GM18861 (cell line): ENCODE measurements at regions not wholly inside any gene's neighbourhood (a gene's known extent, or its start where the extent isn't known, plus 50 kb on each side); places are given as distances from the start of the nearest gene placed in this dataset.

ENCODE experiments used
- ATAC-seq: cut with Tn5 transposase; IDR thresholded peaks from one replicate; pipeline ENCODE4 v1.9.1; 2021; ENCODE audit not compliant: unreplicated experiment

DNA sequence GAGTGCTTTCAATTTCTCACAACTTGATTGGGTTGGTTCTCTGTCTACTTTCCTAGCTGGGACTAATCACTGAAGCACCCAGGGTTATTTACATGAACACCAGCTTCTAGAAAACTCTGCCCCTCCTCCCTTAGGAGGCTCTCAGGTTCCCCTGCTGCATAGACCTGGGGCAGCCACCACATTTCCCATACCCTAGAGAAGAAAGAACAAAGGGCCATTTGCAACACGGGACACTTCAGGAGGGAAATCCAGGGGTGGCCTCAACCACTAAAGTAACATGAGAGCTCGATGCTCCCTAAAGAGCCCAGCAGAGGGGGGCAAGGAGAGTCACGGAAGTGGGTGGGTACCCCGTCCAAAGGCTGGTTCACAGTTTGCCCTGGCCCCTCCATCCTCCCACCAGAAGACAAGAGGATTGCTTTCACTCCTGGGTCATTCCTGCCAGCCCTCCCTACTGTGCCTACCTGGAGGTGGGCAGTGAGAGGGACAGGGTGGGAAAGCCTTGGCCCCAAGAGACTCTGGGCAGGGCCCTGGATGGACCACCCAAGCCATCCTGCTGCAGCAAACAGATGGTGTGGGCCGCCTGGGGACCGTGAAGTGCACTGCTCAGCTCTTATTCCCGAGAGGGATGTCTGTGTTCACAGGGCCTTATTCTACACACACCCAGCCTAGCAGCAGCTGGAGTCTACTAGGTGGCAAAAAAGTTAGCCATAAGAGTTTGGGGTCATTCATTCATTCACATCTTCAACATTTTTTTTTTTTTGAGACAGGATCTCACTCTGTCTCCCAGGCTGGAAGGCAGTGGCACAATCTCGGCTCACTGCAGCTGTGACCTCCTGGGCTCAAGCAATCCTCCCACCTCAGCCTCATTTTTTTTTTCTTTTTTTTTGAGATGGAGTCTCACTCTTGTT, 392.1 kb downstream of the SOX9 start:
- no peak for ATAC-seq

DNA sequence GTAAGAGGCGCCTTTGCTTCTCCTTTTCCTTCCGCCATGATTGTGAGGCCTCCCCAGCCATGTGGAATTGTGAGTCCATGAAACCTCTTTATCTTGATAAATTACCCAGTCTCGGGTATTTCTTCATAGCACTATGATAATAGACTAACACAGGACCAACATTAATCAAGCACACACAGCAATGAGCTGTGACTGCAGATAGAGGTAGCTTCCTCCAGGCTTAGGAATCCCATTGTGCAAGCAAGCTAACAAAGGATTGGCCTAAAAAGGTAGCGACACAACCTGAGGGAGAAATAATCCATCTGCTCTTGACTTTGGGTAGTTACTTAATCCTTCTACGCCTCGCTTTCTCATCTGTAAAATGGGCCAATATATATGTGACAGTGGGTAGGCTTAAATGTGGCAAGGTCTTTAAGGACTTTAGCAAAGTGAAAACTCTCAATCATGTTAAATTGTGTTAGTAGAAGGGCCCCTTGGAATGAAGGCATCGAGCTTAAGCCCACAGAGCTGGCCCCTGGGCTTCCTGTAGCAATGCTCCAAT, 393.6 kb downstream of the SOX9 start:
- no peak for ATAC-seq

DNA sequence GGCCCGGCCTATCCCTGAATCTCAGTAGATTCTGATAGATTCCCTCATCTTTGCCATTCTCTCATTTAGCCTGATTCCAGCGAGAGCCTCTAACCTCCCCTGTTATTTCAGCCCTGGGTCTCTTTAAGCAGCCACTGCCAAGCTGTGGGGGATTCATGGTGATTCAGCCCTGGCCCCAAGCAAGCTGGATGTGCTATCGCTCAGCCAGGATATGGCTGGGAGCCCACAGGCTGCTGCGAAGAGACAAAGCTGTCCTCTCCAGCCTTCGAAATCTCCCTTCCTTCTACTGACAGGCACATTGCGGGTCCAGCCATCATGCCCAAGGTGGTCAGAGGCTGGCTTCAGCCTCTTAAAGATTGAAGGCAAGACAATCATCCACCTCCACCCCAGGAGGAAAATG, 394.1 kb downstream of the SOX9 start:
- ATAC-seq: no peak

DNA sequence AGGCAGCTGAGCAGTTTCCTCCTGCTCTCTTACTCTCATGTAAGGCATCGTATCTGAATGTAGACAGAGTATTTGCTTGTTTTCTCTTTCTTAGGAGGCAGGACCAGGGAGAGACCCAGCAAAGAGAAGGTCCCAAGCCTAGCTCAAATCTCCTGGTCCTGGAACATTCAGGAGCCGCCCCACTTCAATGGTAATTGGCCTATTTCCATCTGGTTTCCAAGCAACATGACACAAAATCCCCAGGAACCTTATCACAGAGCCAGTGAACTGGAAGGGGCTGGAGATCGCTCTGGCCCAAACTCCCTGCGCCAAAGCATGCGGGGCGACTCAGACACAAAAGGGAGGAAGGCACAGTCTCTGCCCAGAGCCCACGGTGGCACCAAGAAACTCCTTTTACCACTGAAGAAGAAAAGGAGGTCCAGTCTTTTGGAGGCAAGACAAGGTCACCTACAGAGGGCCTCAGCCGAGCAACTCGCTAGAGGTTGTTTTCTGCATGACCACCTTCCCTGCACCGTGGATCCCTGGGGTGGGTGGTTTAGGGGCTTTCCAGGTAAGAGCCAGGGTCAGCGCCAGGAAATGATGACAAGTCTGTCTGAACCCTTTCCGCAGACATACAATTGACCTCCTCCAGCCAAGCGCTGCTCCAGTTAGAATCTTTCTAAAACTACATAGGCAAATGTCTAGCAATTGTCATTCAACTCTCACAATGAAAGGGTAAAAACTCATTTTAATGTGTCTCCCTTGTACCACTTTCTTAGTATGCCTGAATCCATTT, 394.7 kb downstream of the SOX9 start:
- no peak for ATAC-seq

DNA sequence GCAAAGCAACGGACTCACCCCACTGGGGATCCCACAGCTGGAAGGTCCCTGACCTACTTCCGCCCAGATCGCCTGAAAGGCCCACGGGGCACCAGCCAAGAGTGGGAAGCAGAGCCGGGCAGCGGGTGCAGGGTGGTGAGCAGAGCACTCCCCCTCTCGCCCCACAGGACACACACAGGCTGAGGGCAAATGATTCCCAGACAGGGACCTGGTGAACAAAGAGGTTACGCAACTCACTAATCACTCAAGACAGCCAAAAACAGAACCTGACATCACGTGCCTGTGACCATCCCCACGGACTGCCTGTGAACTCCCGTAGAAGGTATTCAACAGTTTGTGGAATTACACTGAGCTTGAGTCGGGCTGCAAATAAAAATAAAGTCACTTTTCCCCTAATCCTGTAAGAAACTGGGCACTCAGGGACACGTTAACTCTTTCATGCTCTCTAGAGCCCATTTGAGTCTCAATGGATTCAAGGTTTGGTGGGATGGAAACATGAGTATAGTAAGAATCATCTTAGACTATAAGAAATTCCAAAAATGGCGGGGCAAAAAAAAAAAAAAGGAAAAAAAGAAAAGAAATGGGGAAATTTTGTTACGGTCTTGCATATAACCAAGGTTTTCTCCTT, 396.1 kb downstream of the SOX9 start:
- no peak for ATAC-seq

DNA sequence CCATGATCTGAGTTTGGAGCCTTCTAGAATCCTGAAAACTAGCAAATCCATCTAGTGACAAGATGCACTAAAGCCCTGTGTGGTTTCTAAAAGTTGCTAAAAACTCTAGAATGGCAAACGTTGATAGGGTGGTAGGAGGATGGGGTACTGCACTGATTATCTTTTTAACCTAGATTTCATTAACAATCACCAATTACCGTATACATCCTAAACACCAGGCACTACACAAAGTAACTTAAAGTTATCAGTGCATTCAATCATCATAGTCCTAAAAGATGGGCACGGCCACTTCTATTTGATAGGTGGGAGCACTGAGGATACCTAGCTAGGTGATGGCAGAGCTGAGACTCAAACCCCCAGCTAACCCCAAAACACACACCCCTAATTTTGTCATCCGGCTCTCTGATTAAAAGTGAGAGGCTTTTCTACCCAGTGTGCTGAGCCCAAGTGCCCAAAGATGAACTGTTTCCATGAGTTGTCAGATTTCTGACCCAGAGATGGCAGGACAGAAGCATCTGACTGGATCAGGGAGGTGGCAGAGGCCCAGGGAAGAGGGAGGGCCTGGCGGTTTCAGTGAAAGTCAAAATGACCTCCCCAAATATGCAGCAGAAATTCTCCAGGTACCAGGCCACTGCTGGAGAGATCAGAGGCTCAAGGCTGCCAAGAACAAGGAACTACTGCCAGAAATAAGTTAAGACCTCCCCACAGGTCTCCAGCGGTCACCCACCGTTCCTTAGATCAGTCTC, 396.8 kb downstream of the SOX9 start:
- ATAC-seq: no peak

DNA sequence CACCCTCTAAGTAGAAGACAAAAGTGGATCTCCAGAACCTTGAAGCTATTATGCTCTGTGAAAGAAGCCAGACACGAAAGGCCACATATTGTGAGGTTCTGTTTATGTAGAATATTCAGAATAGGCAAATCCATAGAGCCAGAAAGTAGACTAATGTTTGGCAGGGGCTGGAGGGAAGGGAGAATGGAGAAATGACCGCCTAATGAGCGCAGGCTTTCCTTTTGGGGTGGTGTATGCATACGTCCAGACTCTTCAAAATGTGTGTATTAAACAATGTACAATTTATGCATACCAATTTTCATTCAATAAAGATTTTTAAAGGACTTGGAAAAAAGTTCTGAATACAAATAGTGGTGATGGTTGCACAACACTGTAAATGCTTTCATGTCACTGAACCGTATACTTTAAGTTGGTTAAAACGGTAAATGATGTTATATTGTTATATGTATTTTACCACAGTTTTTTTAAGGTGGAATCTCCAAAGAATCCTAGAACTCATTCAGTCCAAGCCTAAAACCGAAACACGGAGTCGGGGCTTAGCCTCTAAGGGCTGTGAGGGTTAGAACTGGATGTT, 397.4 kb downstream of the SOX9 start:
- ATAC-seq: no peak

DNA sequence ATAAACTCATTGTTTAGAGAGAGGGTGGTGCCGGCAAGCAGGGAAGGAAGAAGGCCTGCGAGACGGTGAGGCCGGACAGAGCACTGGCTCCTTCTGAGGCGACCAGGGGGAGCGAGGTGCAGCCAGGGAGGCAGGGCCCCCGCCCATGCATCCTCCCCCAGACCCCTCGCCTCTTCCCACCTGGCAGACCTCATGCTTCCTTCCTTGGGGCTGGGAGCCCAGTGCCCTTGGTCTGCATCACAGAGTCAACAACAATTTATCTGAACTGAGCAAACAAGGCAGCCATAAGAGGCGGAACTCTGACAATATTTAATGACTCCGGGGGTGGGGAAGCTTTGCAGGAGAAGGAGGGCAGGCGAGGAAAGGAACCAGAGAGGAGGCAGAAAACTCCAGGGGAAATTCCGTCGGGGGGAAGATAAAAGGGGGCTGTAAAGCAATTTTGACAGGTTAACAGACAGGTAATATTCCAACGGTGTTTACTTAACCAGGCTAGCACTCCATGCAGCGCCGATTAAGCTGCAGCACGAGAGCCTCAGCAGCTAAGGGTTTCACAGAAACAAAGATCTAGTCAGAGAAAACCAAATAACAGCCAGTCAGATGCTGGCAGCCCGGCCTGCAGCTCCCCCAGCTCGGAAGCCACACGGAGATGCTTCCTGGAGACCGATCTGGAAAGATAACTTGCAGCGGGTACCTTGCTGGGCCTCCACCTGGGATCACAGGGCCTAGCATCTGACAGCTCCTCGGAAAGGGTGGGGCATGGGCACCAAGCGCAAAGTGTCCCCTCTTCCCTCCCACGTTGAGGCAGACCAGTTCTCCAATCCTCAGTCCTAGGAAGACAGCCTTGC, 398.2 kb downstream of the SOX9 start:
- no peak for ATAC-seq

DNA sequence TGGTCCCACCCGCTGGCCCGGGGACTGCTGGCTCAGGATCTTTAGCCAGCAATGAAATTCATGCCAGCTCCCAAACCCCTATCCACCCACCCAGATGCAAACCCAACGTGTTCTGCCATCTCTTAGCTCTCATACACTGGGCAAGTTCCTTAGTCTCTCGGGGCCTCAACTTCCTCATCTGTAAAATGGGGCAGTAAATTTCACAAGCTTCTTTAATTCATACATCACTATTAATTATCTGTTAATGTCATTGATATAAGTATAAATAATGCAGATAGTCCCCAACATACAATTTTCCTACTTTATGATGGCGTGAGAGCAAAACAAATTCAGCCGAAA, 398.7 kb downstream of the SOX9 start:
- no peak for ATAC-seq

DNA sequence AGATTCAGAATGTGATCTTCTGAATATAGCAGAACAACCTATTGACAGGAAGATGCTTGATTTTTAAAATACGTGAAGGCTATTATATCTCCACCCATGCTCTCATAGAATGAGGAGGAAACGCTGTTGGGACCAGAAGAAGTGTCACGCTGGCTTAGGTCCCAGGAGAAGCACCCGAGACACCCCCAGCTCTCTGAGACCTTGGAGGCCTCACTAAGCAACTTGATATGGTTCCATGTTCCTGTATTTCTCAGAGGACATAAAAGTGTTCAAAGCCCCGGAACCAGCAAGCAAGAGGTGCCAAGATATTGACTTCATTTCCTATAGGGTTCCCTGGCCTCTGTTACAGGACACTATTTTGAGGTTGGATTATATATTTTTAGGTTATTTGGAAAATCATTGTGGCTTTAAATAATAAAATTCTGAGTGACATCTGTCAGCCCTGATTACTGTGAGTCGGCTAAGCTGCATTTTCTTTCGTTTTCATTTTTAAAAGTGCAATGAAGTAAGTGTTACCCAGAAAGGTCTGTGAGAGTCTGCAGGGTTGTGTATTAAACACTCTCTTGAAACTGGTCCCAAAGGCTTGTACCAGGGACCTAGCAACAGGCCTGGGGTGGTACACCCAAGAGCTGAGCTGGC, 400.0 kb downstream of the SOX9 start:
- ATAC-seq: no peak

DNA sequence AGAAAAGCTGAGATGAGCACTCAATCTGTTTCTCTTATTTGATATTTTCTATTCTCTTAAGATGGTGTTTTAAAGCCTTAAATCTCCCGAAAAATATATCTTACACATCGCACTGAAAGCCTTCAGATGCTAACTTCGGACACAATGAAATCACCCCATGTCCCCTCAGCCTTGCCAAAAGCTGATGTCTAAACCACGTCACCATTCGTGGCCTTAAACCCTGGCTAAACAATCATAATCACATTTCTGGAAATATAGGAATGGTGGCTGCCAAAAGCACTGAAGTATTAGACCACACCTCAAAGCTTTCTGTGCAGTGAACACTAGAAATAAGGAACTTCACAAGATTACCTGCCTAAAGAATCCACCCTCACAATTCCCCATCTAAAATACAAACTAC, 402.7 kb downstream of the SOX9 start:
- no peak for ATAC-seq

DNA sequence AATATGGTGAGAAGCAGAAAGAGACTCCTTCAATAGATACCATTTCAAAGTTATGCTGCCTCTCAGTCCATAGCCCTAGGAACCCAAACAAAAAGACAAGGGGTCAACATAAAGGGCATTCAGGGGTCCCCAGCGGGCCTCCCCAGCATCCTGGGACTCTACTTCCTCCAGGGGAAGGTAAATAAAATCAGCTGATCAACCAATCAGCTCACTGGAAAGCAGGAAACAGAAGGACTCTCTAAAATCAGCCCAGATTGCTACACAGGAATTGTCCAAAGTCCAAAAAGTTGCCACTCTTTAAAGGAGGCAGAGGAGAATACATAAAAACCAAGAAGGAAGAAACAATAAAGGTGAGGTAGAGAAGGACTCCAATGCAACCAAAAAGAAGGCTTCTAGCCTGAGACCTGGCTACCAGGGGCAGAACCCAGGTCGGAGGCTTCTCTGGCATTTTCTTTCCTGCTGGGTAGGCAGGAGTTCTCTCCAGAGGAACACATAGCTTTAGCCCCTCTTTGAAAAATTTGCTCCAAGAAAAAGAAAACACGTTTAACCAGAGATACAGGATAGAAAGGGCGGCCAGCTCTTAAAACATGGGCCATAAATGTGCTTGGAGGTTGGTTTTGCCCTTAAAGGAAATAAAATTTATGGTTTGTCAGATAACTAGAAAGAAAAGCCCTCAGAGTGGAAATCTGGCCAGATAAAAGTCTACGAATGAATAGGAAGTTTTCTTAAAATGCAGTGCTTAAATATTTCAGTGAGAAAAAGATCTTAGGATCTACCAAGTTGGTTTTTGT, 404.6 kb downstream of the SOX9 start:
- ATAC-seq: no peak

DNA sequence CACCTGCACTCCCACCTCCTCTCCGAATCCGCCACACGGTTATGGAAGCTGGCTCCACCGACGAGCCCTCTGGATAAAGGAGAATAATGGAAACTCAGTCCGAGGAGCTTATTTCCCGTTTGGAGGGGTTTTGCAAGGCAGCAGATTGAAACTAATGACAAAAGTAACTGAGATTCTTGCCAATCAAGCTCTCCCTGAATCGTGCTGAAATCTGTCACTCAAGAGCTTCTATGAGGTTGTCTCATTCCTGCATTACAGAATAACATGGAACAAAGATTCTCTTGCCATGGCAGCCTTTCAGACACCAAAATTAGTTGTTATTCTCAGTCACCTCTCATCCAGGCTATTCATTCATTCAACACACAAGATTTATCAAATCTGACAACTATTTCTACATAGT, 405.9 kb downstream of the SOX9 start:
- no peak for ATAC-seq

DNA sequence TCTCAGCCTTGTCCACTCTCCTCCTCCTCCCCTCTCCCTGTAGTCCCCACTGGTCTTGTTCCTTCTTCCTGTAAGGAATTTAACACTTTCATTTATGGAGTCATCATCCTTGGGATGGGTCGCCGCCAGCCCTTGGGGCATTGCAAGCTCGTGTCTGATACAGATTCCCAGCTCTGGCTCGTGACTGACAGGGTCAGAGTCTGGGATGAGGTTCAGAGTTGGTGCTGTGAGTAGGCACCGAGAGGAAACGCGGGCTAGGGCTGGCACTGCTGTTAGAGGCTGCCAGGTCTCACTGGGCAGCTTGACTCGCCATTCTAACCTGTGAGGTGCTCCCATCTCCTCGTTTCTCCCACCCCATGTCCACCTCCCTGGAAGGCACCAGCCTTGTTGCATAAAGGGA, 407.0 kb downstream of the SOX9 start:
- ATAC-seq: no peak

DNA sequence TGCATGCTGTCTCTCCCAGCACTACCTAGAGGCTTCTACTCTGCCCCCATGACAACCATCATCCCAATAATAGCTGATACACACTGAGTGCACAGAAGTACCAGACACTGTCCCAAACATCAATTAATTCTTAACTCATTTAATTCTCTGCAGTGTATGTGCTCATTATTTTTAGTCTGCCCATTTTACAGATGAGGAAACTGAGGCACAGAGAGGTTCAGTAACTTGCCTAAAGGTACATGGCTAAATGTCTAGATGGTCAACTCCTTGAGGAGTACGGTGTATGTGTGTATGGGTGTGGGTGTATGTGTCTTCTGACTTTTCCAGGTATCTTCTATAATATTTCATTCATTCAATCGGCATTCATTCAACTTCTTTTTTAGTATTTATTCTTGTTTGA, 407.9 kb downstream of the SOX9 start:
- no peak for ATAC-seq

DNA sequence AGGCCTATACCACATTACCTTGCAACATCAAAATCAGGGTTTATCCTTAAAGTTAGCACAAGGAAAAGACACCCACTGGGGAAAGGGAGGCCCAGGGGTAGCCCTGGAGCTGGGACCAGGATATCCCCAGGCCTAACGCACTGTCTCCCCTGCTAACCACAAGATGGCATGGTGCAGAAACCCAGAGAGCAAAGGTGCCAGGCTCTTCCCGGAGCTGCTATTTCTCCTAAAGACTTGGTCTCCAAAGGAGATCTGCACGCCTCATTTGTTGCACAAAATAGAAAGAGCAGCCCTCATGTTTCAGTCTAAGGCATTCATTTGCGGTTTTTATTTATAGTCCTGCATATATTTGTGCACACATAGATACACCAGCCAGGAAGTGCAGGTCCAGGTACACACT, 408.6 kb downstream of the SOX9 start:
- no peak for ATAC-seq

DNA sequence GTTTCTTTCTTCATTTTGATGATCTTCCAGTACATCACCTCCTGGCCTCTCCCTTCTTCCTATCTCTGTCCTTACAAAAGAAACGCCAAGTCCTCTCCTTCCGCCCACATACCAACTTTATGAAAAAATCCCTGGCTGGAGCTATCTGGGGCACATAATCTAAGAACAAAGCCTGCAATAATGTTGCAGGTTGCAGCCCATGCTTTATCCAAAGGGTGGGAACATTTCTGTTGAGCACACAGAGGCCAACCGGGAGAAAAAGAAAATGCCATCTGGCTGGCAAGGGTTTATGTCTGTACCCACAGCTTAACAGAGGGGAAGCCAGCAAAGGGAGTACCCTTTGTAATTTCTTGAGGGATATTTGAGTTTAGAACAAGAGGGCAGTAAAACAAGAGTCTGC, 409.6 kb downstream of the SOX9 start:
- no peak for ATAC-seq

DNA sequence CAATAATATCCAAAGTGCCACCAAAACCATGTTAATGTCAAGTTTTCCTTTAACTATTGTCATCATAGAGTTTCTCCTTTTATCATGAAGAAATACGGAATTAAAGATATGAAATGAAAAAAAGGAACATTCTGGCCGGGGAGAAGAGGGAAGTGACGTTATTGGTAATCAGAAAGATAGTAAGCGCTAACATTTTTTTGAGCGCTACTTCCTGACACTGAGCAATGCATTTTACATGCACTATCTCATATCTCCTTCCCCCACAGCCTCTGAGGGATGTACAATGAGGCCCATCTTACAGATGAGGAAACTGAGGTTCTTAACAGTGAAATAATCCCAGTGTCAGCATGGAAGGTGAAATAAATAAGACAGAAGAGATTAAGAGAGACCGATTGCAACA, 410.9 kb downstream of the SOX9 start:
- ATAC-seq: no peak

DNA sequence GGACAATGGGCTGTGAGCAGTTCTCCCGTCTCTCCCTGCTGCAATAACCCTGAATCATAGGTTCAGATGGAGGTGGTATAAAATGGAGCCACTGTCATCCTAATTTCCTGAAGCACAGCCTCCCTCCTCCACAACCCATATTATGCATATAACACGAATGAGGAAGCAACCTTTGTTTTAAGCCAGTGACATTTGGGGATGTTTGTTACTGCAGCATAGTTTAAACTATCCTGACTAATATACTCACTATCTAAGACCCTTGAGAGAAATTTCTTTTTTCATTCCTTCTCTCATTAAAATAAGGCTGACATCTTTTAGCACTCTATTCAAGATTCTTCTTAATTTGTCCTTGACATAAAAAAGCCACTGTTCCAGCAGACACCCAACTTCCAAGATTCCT, 413.4 kb downstream of the SOX9 start:
- ATAC-seq: no peak
